Astrocyte of the spinal cord (primary cell): ENCODE measurements at regions not wholly inside any gene's neighbourhood (a gene's known extent, or its start where the extent isn't known, plus 50 kb on each side); places are given as distances from the start of the nearest gene placed in this dataset.

ENCODE experiments used
- DNase-seq: peaks from one replicate; pipeline ENCODE4 v3.0.0; 2011; ENCODE audit warnings: low read depth, low spot score
- H3K4me3 ChIP-seq: 2 replicates; pipeline ENCODE4 v1.5.1; 2011; ENCODE audit warnings: low read depth, mild to moderate bottlenecking, low read length, moderate library complexity
- CTCF ChIP-seq: IDR thresholded peaks from 2 replicates; pipeline ENCODE4 v1.5.1; 2012; ENCODE audit warnings: low read depth, mild to moderate bottlenecking, low read length, inconsistent platforms
- in situ Hi-C: cut with HindIII; loops from 2 replicates; pipeline ENCODE4 v1.10.0; 2017; ENCODE audit warnings: low sequenced_read_pairs

GRCh38 chr17:55668312-55668920 is 54.2 kb downstream of the TMEM100 start:
- TF ChIP-seq CTCF = no peak
- in situ Hi-C loops = no loop called here
- no peak for DNase-seq
- no peak overlapping the region for H3K4me3 ChIP-seq

- no peak overlapping the region for H3K4me3 ChIP-seq
- no peak for DNase-seq
- TF ChIP-seq CTCF = no peak
- in situ Hi-C loops = no loop called here
Observed at GRCh38 chr17:55666806-55667205, 55.9 kb downstream of the TMEM100 start.

GRCh38 chr17:55664287-55664686 is 58.4 kb downstream of the TMEM100 start:
- no peak for TF ChIP-seq CTCF
- DNase-seq = no peak
- in situ Hi-C loops = no loop called here
- no peak overlapping the region for H3K4me3 ChIP-seq

GRCh38 chr17:55663400-55663799 is 59.3 kb downstream of the TMEM100 start:
- in situ Hi-C loops = no loop called here
- H3K4me3 ChIP-seq = no peak overlapping the region
- no peak for TF ChIP-seq CTCF
- no peak for DNase-seq

GRCh38 chr17:55661963-55662834 is 60.5 kb downstream of the TMEM100 start:
- no peak for DNase-seq
- in situ Hi-C loops = no loop called here
- H3K4me3 ChIP-seq = no peak overlapping the region
- no peak for TF ChIP-seq CTCF

GRCh38 chr17:55661256-55661758 is 61.4 kb downstream of the TMEM100 start:
- no peak overlapping the region for H3K4me3 ChIP-seq
- no peak for TF ChIP-seq CTCF
- in situ Hi-C loops = no loop called here
- no peak for DNase-seq
